ENCODE measurements at regions not wholly inside any gene's neighbourhood (a gene's known extent, or its start where the extent isn't known, plus 50 kb on each side); places are given as distances from the start of the nearest gene placed in this dataset.

DNA sequence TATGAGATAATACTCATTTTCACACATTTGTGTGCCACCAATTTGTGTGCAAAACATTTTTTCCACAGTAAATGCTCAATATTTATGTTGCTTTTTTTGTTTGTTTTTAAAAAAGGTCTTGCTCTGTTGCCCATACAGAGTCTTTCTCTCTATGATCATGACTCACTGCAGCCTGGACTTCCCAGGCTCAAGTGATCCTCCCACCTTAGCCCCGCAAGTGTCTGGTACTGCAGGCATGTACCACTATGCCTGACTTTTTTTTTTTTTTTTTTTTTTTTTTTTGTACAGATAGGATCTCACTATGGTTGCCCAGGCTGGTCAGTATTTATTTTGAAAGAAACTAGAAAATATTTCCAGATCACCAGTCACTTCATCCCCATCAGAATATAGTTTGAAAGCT lies 297.8 kb upstream of the GYPC start:
- TF ChIP-seq, protein P1, sequence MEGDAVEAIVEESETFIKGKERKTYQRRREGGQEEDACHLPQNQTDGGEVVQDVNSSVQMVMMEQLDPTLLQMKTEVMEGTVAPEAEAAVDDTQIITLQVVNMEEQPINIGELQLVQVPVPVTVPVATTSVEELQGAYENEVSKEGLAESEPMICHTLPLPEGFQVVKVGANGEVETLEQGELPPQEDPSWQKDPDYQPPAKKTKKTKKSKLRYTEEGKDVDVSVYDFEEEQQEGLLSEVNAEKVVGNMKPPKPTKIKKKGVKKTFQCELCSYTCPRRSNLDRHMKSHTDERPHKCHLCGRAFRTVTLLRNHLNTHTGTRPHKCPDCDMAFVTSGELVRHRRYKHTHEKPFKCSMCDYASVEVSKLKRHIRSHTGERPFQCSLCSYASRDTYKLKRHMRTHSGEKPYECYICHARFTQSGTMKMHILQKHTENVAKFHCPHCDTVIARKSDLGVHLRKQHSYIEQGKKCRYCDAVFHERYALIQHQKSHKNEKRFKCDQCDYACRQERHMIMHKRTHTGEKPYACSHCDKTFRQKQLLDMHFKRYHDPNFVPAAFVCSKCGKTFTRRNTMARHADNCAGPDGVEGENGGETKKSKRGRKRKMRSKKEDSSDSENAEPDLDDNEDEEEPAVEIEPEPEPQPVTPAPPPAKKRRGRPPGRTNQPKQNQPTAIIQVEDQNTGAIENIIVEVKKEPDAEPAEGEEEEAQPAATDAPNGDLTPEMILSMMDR (IDR thresholded peaks at IDR 0.05), result no peak
- no peak for TF ChIP-seq POLR2AphosphoS5 (IDR thresholded peaks at IDR 0.05)
- TF ChIP-seq POLR2A (IDR thresholded peaks at IDR 0.05), result no peak
- TF ChIP-seq EP300 (IDR thresholded peaks at IDR 0.05), result no peak
